B cell (primary cell): ENCODE measurements at regions not wholly inside any gene's neighbourhood (a gene's known extent, or its start where the extent isn't known, plus 50 kb on each side); places are given as distances from the start of the nearest gene placed in this dataset.

Experiments
- ATAC-seq: fragments of 200-7000 bp; cut with Tn5 transposase; one replicate; pipeline ENCODE4 v1.10.0; 2021; ENCODE audit warnings: low read depth, mild to moderate bottlenecking, moderate number of reproducible peaks, moderate library complexity
- CTCF ChIA-PET: fragments of 350-600 bp; sonication (Branson Sonifier 250); formaldehyde crosslinking; loops from one replicate; lab custom pipeline; 2021; ENCODE audit warnings: antibody characterized with exemption, inconsistent platforms; lab: Charles Lee
- POLR2A ChIA-PET: fragments of 350-600 bp; sonication (Branson Sonifier 250); formaldehyde crosslinking; loops from one replicate; lab custom pipeline; 2021; ENCODE audit warnings: antibody characterized with exemption; lab: Charles Lee
- DNase-seq: peaks from one replicate; pipeline ENCODE4 v3.0.0; 2013
- H2AFZ ChIP-seq: 2 replicates; pipeline ENCODE4 v1.6.1; 2012; ENCODE audit warnings: mild to moderate bottlenecking, low read depth, low read length; ENCODE audit not compliant: insufficient read depth, poor library complexity, severe bottlenecking
- H3K27ac ChIP-seq, 2 donors: 1 replicate in 1 of 2; 2 replicates in 1 of 2; pipeline ENCODE4 v1.5.1; 2012 to 2013; ENCODE audit warnings: low read length in 2 of 2, mild to moderate bottlenecking in 2 of 2, moderate library complexity in 1 of 2
- H3K27me3 ChIP-seq, 4 experiments: fragments of 200-600 bp in 1 of 4; sonication (generic) in 1 of 4; replicated peaks in 1 of 4; 1 replicate in 2 of 4; 2 replicates in 2 of 4; pipeline versions ENCODE4 v1.6.1 to v1.7.0; 2013 to 2016; ENCODE audit warnings: low read length in 3 of 4, mild to moderate bottlenecking in 2 of 4, mixed read lengths in 1 of 4, moderate library complexity in 1 of 4; ENCODE audit not compliant: insufficient read depth in 4 of 4, control insufficient read depth in 3 of 4; ENCODE audit errors: control extremely low read depth in 1 of 4
- H3K36me3 ChIP-seq, 2 experiments: replicated peaks in 1 of 2; 1 replicate in 1 of 2; 2 replicates in 1 of 2; pipeline versions ENCODE4 v1.6.1 to v1.7.1; 2013; ENCODE audit warnings: low read length in 1 of 2; ENCODE audit not compliant: insufficient read depth in 2 of 2, control insufficient read depth in 1 of 2; ENCODE audit errors: control extremely low read depth in 1 of 2, extremely low read depth in 1 of 2
- H3K4me1 ChIP-seq, 2 donors: fragments of 200-600 bp in 1 of 2; sonication (generic) in 1 of 2; 1 replicate in 1 of 2; 2 replicates in 1 of 2; pipeline versions ENCODE4 v1.5.1 to v1.6.1; 2013 to 2017; ENCODE audit warnings: low read length in 2 of 2; ENCODE audit not compliant: control insufficient read depth in 2 of 2, insufficient read depth in 2 of 2
- H3K4me2 ChIP-seq: replicated peaks from 2 replicates; pipeline ENCODE3; 2012; ENCODE audit warnings: mild to moderate bottlenecking, low read depth, low read length; ENCODE audit not compliant: poor library complexity, severe bottlenecking
- H3K4me3 ChIP-seq, 5 experiments: fragments of 200-600 bp in 1 of 5; sonication (generic) in 1 of 5; 1 replicate in 3 of 5; 2 replicates in 2 of 5; pipeline versions ENCODE4 v1.5.1 to v1.7.0; 2011 to 2016; ENCODE audit warnings: low read length in 4 of 5, mild to moderate bottlenecking in 4 of 5, low read depth in 2 of 5, control low read depth in 1 of 5, moderate library complexity in 1 of 5; ENCODE audit not compliant: insufficient read depth in 1 of 5; ENCODE audit errors: control extremely low read depth in 1 of 5, extremely low read depth in 1 of 5
- H3K79me2 ChIP-seq: fragments of 200-600 bp; sonication (generic); one replicate; pipeline ENCODE4 v1.6.0; 2016; ENCODE audit warnings: low read length; ENCODE audit not compliant: control insufficient read depth, insufficient read depth
- H3K9ac ChIP-seq: fragments of 200-600 bp; sonication (generic); 2 replicates; pipeline ENCODE4 v1.6.1; 2017; ENCODE audit warnings: mild to moderate bottlenecking, low read length, moderate library complexity
- H3K9me3 ChIP-seq, 3 donors: one replicate each; pipeline versions ENCODE4 v1.6.1 to v1.7.1; 2013; ENCODE audit warnings: low read length in 2 of 3; ENCODE audit not compliant: control insufficient read depth in 2 of 3, insufficient read depth in 1 of 3; ENCODE audit errors: control extremely low read depth in 1 of 3
- H4K20me1 ChIP-seq: 2 replicates; pipeline ENCODE4 v1.6.0; 2012; ENCODE audit warnings: mild to moderate bottlenecking, low read length; ENCODE audit not compliant: insufficient read depth, control insufficient read depth, poor library complexity, severe bottlenecking
- H3K27ac Mint-ChIP-seq: one replicate; pipeline ENCODE4 v1.8.0; 2021; ENCODE audit warnings: mixed read lengths
- H3K27me3 Mint-ChIP-seq: one replicate; pipeline ENCODE4 v1.8.0; 2021; ENCODE audit warnings: mixed read lengths
- H3K4me1 Mint-ChIP-seq: one replicate; pipeline ENCODE4 v1.8.0; 2021; ENCODE audit warnings: mixed read lengths
- H3K4me3 Mint-ChIP-seq: one replicate; pipeline ENCODE4 v1.8.0; 2021; ENCODE audit warnings: mixed read lengths
- H3K9me3 Mint-ChIP-seq: one replicate; pipeline ENCODE4 v1.8.0; 2022; ENCODE audit warnings: mixed read lengths; ENCODE audit not compliant: insufficient read depth
- CTCF ChIP-seq: fragments of 200-600 bp; IDR thresholded peaks from one replicate; pipeline ENCODE4 v1.8.0; 2022; ENCODE audit warnings: antibody characterized with exemption, mild to moderate bottlenecking
- EZH2 ChIP-seq: IDR thresholded peaks from 2 replicates; pipeline ENCODE4 v1.6.1; 2012; ENCODE audit warnings: borderline replicate concordance, low read depth, mild to moderate bottlenecking, moderate library complexity, low read length; ENCODE audit not compliant: insufficient read depth, poor library complexity, severe bottlenecking
- WGBS: methylation state at CpG from one replicate; pipeline ENCODE4 v1.1.5; 2013; ENCODE audit warnings: missing lambda C conversion rate; ENCODE audit not compliant: insufficient coverage; 5-methylcytosine and 5-hydroxymethylcytosine counted together
- intact Hi-C: fragments of 100-400 bp; cut with micrococcal nuclease; formaldehyde crosslinking; loops from one replicate; pipeline ENCODE4 v1.10.0; 2022

GRCh38 chr11:87812571-87813365 lies 362.5 kb downstream of the RAB38 start:
- ATAC-seq: no peak
- H3K79me2 ChIP-seq: no peaks in the 10 kb centered on the region
- Mint-ChIP-seq H3K27ac (no peak overlapping the region), H3K4me1 (no peaks in the 10 kb centered on the region), H3K27me3 (no peaks in the 10 kb centered on the region), H3K4me3 (no peak overlapping the region), H3K9me3 (no peaks in the 10 kb centered on the region)
- intact Hi-C loops: no loop called here
- no peaks in the 10 kb centered on the region for H4K20me1 ChIP-seq
- POLR2A ChIA-PET: no interaction called here
- H3K4me1 ChIP-seq: no peaks in the 10 kb centered on the region
- no peak overlapping the region for H2AFZ ChIP-seq
- no peak overlapping the region for H3K4me2 ChIP-seq
- no peak overlapping the region for H3K9ac ChIP-seq
- no peaks in the 10 kb centered on the region for H3K9me3 ChIP-seq
- no peaks in the 10 kb centered on the region for H3K36me3 ChIP-seq
- no peak for DNase-seq
- WGBS: no CpG with 5 or more reads among the region's 10 CpGs
- CTCF ChIA-PET: no interaction called here
- no peak overlapping the region for H3K4me3 ChIP-seq
- TF ChIP-seq EZH2 (no peak), CTCF (no peak)
- H3K27me3 ChIP-seq: no peaks in the 10 kb centered on the region
- no peak overlapping the region for H3K27ac ChIP-seq

GRCh38 chr11:87810486-87810885 lies 364.8 kb downstream of the RAB38 start:
- no peaks in the 10 kb centered on the region for H3K27me3 Mint-ChIP-seq
- Histone ChIP-seq H4K20me1 (no peaks in the 10 kb centered on the region), H3K36me3 (no peaks in the 10 kb centered on the region), H3K4me3 (no peak overlapping the region), H3K4me2 (no peak overlapping the region), H3K4me1 (no peaks in the 10 kb centered on the region), H3K9ac (no peak overlapping the region), H2AFZ (no peak overlapping the region), H3K79me2 (no peaks in the 10 kb centered on the region), H3K27me3 (no peaks in the 10 kb centered on the region), H3K9me3 (no peaks in the 10 kb centered on the region), H3K27ac (no peak overlapping the region)
- H3K9me3 Mint-ChIP-seq: no peaks in the 10 kb centered on the region
- POLR2A ChIA-PET: no interaction called here
- CTCF ChIA-PET: no interaction called here
- intact Hi-C loops: no loop called here
- DNase-seq (no peak), ATAC-seq (no peak)
- WGBS: 100% methylated on average over 2 of the region's 4 CpGs
- no peak overlapping the region for H3K4me3 Mint-ChIP-seq
- TF ChIP-seq CTCF (no peak), EZH2 (no peak)
- H3K4me1 Mint-ChIP-seq: no peaks in the 10 kb centered on the region
- H3K27ac Mint-ChIP-seq: no peak overlapping the region
